ENCODE measurements at regions not wholly inside any gene's neighbourhood (a gene's known extent, or its start where the extent isn't known, plus 50 kb on each side); places are given as distances from the start of the nearest gene placed in this dataset.

GRCh38 chr3:86618706-86619105 is 372.2 kb downstream of the VGLL3 start:
- no peak for TF ChIP-seq CREB1 (CRISPR knock-in tag; IDR thresholded peaks at IDR 0.05)
- no peak for TF ChIP-seq MAX (CRISPR knock-in tag; IDR thresholded peaks at IDR 0.05)
- TF ChIP-seq, protein P1, sequence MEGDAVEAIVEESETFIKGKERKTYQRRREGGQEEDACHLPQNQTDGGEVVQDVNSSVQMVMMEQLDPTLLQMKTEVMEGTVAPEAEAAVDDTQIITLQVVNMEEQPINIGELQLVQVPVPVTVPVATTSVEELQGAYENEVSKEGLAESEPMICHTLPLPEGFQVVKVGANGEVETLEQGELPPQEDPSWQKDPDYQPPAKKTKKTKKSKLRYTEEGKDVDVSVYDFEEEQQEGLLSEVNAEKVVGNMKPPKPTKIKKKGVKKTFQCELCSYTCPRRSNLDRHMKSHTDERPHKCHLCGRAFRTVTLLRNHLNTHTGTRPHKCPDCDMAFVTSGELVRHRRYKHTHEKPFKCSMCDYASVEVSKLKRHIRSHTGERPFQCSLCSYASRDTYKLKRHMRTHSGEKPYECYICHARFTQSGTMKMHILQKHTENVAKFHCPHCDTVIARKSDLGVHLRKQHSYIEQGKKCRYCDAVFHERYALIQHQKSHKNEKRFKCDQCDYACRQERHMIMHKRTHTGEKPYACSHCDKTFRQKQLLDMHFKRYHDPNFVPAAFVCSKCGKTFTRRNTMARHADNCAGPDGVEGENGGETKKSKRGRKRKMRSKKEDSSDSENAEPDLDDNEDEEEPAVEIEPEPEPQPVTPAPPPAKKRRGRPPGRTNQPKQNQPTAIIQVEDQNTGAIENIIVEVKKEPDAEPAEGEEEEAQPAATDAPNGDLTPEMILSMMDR (IDR thresholded peaks at IDR 0.05): no peak
- no peak for TF ChIP-seq E2F1 (CRISPR knock-in tag; IDR thresholded peaks at IDR 0.05)
- no peak for TF ChIP-seq ATF3 (CRISPR knock-in tag; conservative IDR thresholded peaks at IDR 0.05)
- no peak for TF ChIP-seq KAT7 (CRISPR knock-in tag; IDR thresholded peaks at IDR 0.05; ENCODE audit: borderline replicate concordance)
- TF ChIP-seq GABPB1 (CRISPR knock-in tag; IDR thresholded peaks at IDR 0.05): no peak
- TF ChIP-seq IRF2 (CRISPR knock-in tag; IDR thresholded peaks at IDR 0.05; ENCODE audit: borderline replicate concordance, low read depth): no peak
- TF ChIP-seq ATF2 (CRISPR knock-in tag; IDR thresholded peaks at IDR 0.05; ENCODE audit: borderline replicate concordance, low read depth): no peak
- TF ChIP-seq, protein P2, sequence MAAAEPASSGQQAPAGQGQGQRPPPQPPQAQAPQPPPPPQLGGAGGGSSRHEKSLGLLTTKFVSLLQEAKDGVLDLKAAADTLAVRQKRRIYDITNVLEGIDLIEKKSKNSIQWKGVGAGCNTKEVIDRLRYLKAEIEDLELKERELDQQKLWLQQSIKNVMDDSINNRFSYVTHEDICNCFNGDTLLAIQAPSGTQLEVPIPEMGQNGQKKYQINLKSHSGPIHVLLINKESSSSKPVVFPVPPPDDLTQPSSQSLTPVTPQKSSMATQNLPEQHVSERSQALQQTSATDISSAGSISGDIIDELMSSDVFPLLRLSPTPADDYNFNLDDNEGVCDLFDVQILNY (CRISPR knock-in tag; IDR thresholded peaks at IDR 0.05): no peak
- no peak for TF ChIP-seq NR3C1 (CRISPR knock-in tag; conservative IDR thresholded peaks at IDR 0.05; ENCODE audit: low read depth)

Data from WTC11 (cell line).